GM12865 (cell line): ENCODE measurements at regions not wholly inside any gene's neighbourhood (a gene's known extent, or its start where the extent isn't known, plus 50 kb on each side); places are given as distances from the start of the nearest gene placed in this dataset.

Source experiments
- DNase-seq: peaks from one replicate; pipeline ENCODE4 v3.0.0; 2010; ENCODE audit warnings: low read depth
- H3K4me3 ChIP-seq: 2 replicates; pipeline ENCODE4 v1.5.1; 2011; ENCODE audit warnings: mild to moderate bottlenecking, low read depth, low read length, control low read depth
- CTCF ChIP-seq: IDR thresholded peaks from 2 replicates; pipeline ENCODE4 v1.5.1; 2011; ENCODE audit warnings: low read length, control low read depth, low read depth, inconsistent platforms; ENCODE audit not compliant: insufficient read depth; ENCODE audit errors: missing control alignments

- no peak for DNase-seq
- H3K4me3 ChIP-seq = no peak overlapping the region
- TF ChIP-seq CTCF = no peak
Observed at GRCh38 chr12:77166696-77167095, 101.3 kb upstream of the E2F7 start.

- no peak overlapping the region for H3K4me3 ChIP-seq
- DNase-seq = no peak
- TF ChIP-seq CTCF = no peak
Observed at GRCh38 chr12:77163074-77164038, 98.0 kb upstream of the E2F7 start.

- DNase-seq = no peak
Observed at GRCh38 chr12:77161944-77162343, 96.6 kb upstream of the E2F7 start.

GRCh38 chr12:77160931-77161330 lies 95.6 kb upstream of the E2F7 start:
- H3K4me3 ChIP-seq = no peak overlapping the region
- DNase-seq = no peak
- no peak for TF ChIP-seq CTCF

More at GRCh38 chr12:77161944-77162343, 96.6 kb upstream of the E2F7 start:
- no peak for TF ChIP-seq CTCF
- no peak overlapping the region for H3K4me3 ChIP-seq

- DNase-seq = no peak
- TF ChIP-seq CTCF = no peak
- H3K4me3 ChIP-seq = no peak overlapping the region
Observed at GRCh38 chr12:77153706-77154105, 88.3 kb upstream of the E2F7 start.

- H3K4me3 ChIP-seq = no peak overlapping the region
- no peak for DNase-seq
- TF ChIP-seq CTCF = peak; percentile 5
Observed at GRCh38 chr12:77152623-77153193, 87.3 kb upstream of the E2F7 start.
